NCI-H526 (cell line): ENCODE measurements at regions not wholly inside any gene's neighbourhood (a gene's known extent, or its start where the extent isn't known, plus 50 kb on each side); places are given as distances from the start of the nearest gene placed in this dataset.
"Not testable (repeated sequence)": the region's sequence is repeated elsewhere in the genome, so short reads cannot be mapped to it uniquely, and the experiment has no call there.

Experiments used
- DNase-seq, 2 experiments: peaks; one replicate each; lab custom pipeline; 2025; lab: John Stamatoyannopoulos, UW

DNA sequence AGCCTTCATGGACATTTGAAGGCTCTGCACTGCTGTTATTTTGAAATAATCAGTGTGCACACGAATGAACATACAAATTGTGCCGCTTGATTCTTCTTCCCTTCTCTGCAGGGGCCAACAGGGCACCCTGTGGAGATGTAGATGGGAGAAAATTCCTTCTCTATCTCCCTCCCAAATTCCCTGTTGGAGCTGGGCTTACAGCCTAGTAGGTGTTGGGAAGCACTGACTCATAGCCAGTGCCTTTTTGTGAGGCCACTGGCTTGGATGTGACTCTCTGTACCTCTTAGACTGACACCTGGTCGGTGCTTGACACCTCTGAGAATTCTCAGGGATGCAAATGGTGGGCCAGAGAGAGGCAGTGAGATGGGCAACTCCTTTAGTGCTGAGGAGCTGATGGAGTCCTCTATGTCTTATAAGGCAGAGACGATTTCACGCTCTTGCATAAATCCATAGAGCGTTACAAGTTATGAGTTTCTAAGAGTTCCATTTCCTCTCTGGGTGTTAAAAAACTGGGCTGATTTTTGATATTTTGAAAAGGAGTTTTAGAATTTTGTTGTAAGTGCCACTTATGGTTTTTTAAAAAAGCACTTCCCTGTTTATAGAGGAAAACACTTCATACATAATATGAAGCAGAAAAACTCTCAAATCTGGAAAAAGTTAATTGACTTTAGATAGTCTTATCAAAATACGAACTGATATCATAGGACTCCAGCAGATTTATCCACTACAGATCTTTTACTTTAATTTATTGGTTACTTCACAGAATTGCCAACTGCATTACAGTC is 89.8 kb upstream of the MAP3K7 start:
- DNase-seq: no peak

DNA sequence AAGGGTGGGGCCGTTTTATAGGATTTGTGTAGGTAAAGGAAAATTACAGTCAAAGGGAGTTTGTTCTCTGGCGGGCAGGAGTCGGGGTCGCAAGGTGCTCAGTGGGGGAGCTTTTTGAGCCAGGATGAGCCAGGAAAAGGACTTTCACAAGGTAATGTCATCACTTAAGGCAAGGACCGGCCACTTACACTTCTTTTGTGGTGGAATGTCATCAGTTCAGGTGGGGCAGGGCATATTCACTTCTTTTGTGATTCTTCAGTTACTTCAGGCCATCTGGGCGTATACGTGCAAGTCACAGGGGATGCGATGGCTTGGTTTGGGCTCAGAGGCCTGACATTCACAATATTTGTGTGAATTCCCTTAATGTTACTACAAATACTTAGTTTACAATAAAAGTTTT is 88.2 kb upstream of the MAP3K7 start:
- not testable (repeated sequence) for DNase-seq

DNA sequence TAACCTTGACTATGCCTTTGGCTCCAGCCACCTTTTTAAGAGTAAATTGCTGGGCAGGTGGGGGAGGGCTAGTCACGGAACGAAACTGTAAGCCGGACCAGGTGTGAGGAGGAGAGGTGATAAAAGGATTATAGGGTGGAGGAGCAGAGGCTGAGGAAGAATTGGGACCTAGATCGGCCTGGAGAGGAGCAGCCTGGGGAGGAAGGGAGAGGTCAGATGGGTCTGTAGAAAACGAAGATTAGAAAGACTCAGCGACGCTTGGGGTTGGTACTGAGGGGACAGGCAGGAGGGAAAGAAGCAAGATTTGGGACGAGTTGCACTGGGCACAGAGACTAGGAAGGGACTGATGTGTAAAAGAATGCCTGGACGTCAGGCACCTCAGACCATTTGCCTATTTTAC is 87.2 kb upstream of the MAP3K7 start:
- not testable (repeated sequence) for DNase-seq

GRCh38 chr6:90669846-90670245 is 83.0 kb upstream of the MAP3K7 start:
- no peak for DNase-seq

GRCh38 chr6:90669420-90669819 is 82.5 kb upstream of the MAP3K7 start:
- no peak for DNase-seq

GRCh38 chr6:90668141-90668540 is 81.3 kb upstream of the MAP3K7 start:
- no peak for DNase-seq

GRCh38 chr6:90663873-90664272 is 77.0 kb upstream of the MAP3K7 start:
- no peak for DNase-seq

DNA sequence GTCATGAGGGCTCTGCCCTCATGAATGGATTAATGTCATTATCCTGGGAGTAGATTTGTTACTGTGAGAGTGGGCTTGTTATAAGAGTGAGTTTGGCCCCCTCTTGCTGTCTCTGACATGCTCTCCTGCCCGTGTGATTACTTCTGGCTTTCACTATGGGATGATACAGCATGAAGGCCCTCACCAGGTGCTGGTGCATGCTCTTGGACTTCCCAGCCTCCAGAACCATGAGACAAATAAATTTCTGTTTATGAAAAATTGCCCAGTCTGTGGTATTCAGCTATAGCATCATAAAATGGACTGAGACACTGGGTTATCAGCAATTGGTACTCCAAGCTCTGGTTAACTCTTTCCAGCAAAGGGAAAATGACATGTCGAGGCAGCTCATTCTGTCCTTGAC is 76.2 kb upstream of the MAP3K7 start:
- no peak for DNase-seq

- DNase-seq: no peak
Observed at GRCh38 chr6:90660931-90661330, 74.1 kb upstream of the MAP3K7 start.

DNA sequence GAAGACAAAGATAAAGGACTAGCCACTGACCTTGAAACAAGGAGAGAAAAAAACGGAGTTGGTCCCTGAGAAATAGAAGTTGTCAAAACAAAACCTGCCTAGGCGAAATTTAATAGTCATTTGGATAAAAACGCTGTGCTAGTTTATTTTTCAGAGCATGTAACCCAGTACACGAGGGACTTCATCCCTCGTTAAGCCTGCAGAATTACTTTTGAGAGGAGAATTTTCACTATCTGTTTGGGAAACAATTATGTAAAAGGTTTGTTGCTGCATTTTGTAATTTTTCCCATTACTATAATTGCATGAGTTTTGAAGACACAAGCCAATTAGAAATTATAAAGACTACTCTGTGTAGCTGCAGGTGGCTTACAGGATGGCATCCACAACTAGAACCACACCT is 71.6 kb upstream of the MAP3K7 start:
- no peak for DNase-seq

- DNase-seq: no peak
Observed at GRCh38 chr6:90656325-90656724, 69.5 kb upstream of the MAP3K7 start.

DNA sequence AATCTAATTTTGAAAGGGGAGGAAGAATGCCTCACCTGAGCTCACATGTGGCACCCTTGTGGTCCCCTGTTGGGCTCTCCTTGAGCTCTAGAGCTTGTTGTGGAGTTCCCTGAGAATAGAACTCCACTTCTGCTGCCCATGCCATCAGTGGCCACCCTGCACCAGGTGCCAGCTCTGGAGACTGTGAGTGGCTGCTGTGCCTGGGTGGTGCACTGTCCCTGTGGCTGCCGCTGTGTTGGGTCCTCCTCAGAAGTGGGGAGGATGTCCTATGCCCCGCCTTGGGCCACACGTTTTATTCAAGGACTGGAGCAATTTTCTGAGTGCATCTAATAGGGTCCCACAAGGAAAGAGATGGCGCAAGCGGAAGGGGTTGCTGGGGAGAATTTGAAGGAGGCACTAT is 67.9 kb upstream of the MAP3K7 start:
- no peak for DNase-seq

GRCh38 chr6:90654166-90654565 is 67.3 kb upstream of the MAP3K7 start:
- DNase-seq: no peak

DNA sequence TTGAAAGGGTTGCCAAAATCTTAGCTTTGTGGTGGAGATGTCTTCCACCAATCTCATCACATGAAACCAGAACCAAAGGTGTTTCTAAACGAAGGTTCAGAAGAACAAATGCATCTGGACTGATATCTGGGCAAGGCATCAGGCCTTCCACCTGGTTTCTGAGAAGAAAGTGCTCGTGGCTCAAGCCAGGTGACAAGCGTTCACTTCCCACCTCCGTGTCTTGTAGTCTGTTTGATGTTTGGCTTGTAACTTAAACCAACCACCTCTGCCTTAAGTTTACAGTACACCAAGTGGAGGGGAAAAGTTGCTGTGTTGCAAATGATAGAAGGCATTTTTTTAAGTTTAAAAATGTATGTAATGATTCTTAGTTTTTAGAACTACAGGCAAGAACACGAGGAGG is 66.9 kb upstream of the MAP3K7 start:
- DNase-seq: no peak

DNA sequence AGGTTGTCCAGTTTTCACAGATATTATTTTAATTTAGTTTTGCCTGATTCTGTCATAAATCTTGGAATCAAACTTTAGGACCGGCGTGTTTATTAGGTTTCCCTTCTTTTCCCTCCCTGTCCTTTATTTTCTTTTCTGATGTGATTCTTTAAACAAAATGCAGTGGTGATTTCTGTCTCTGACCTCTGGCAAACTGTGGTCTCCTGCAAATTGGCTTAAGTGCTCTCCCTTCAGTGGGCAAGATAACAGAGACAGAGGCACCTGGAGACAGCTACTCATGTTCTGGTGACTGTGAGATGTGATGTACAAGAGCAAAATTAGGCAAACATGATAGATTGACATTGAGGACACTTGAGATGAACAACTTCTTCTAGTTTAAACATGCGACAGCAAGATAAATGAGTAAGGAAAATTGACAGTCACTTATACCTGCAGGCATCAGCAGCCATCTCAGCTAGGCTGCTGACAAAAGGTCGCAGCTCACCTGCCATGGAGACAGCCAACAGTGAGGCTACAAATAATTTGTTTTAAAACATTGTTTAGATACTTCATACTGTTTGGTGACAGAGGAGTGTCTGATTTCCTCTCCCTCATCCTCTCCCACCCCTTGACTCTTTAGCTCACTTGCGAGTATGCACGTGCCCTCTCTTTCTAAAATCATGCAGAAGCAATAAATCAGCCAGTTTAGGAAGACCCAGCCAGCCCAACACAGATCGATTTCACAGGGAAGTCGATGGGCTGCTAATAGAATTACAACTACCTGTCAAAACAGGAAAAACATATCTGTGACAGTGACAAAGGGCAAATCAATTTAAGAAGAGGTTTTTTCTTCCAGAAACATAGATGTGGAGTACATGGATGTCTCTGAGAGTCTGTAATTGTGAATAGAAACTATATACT is 63.4 kb upstream of the MAP3K7 start:
- no peak for DNase-seq

GRCh38 chr6:90648873-90649272 is 62.0 kb upstream of the MAP3K7 start:
- no peak for DNase-seq

GRCh38 chr6:90646940-90647339 is 60.1 kb upstream of the MAP3K7 start:
- no peak for DNase-seq

- no peak for DNase-seq
Observed at GRCh38 chr6:90645634-90646033, 58.8 kb upstream of the MAP3K7 start.

GRCh38 chr6:90644492-90644891 is 57.6 kb upstream of the MAP3K7 start:
- DNase-seq: no peak

- no peak for DNase-seq
Observed at GRCh38 chr6:90643381-90643780, 56.5 kb upstream of the MAP3K7 start.

- DNase-seq: no peak
Observed at GRCh38 chr6:90637320-90637719, 50.4 kb upstream of the MAP3K7 start.
